WTC11 (cell line): ENCODE measurements at regions not wholly inside any gene's neighbourhood (a gene's known extent, or its start where the extent isn't known, plus 50 kb on each side); places are given as distances from the start of the nearest gene placed in this dataset.

Experiments used
- ATAC-seq: fragments of 200-7000 bp; cut with Tn5 transposase; 2 replicates; pipeline ENCODE4 v1.10.0; 2021; ENCODE audit warnings: mild to moderate bottlenecking, moderate library complexity
- CTCF ChIA-PET: fragments of 300-600 bp; sonication (Branson Sonifier 250); formaldehyde crosslinking; loops from one replicate; lab custom pipeline; 2021; ENCODE audit warnings: antibody characterized with exemption; lab: Charles Lee
- POLR2A ChIA-PET: fragments of 350-600 bp; sonication (Branson Sonifier 250); formaldehyde crosslinking; loops from one replicate; lab custom pipeline; 2021; ENCODE audit warnings: antibody characterized with exemption; lab: Charles Lee
- DNase-seq: peaks from one replicate; pipeline ENCODE4 v3.0.0; 2021; ENCODE audit warnings: low spot score
- H3K27ac Mint-ChIP-seq: 2 replicates; pipeline ENCODE4 v1.8.0; 2021; ENCODE audit warnings: mixed read lengths
- H3K27me3 Mint-ChIP-seq: 2 replicates; pipeline ENCODE4 v1.8.0; 2021; ENCODE audit warnings: low read depth, mild to moderate bottlenecking, moderate library complexity, mixed read lengths
- H3K36me3 Mint-ChIP-seq: 2 replicates; pipeline ENCODE4 v1.8.0; 2021; ENCODE audit warnings: mixed read lengths
- H3K4me1 Mint-ChIP-seq: 2 replicates; pipeline ENCODE4 v1.8.0; 2022; ENCODE audit warnings: mixed read lengths
- H3K4me3 Mint-ChIP-seq: 2 replicates; pipeline ENCODE4 v1.8.0; 2021; ENCODE audit warnings: mild to moderate bottlenecking, moderate library complexity, mixed read lengths
- H3K9me3 Mint-ChIP-seq: 2 replicates; pipeline ENCODE4 v1.8.0; 2021; ENCODE audit warnings: mixed read lengths
- FOXP4 ChIP-seq: sonication (generic); formaldehyde crosslinking; IDR thresholded peaks from 2 replicates; pipeline ENCODE4 v1.8.0; 2022; ENCODE audit warnings: mild to moderate bottlenecking, missing genetic modification reagents
- IRF1 ChIP-seq: sonication (generic); formaldehyde crosslinking; IDR thresholded peaks from 2 replicates; pipeline ENCODE4 v1.8.0; 2023; ENCODE audit warnings: missing genetic modification reagents
- JAZF1 ChIP-seq: fragments of 250-450 bp; sonication (Bioruptor Pico); IDR thresholded peaks from 2 replicates; pipeline ENCODE4 v1.9.0; 2021; ENCODE audit warnings: moderate library complexity, mild to moderate bottlenecking, inconsistent platforms
- MAX ChIP-seq: sonication (generic); formaldehyde crosslinking; IDR thresholded peaks from 2 replicates; pipeline ENCODE4 v1.8.0; 2022; ENCODE audit warnings: mild to moderate bottlenecking, missing genetic modification reagents
- PRDM15 ChIP-seq: sonication (generic); formaldehyde crosslinking; IDR thresholded peaks from 2 replicates; pipeline ENCODE4 v1.8.0; 2022; ENCODE audit warnings: missing genetic modification reagents
- SP1 ChIP-seq: sonication (generic); formaldehyde crosslinking; conservative IDR thresholded peaks from 2 replicates; pipeline ENCODE4 v1.8.1; 2022; ENCODE audit warnings: missing genetic modification reagents
- ZBTB21 ChIP-seq: sonication (generic); formaldehyde crosslinking; IDR thresholded peaks from 2 replicates; pipeline ENCODE4 v1.8.1; 2023; ENCODE audit warnings: mild to moderate bottlenecking, missing genetic modification reagents, borderline replicate concordance
- ZBTB43 ChIP-seq: sonication (generic); formaldehyde crosslinking; IDR thresholded peaks from 2 replicates; pipeline ENCODE4 v1.8.1; 2023; ENCODE audit warnings: mild to moderate bottlenecking, missing genetic modification reagents
- ZNF232 ChIP-seq: sonication (generic); formaldehyde crosslinking; IDR thresholded peaks from 2 replicates; pipeline ENCODE4 v1.8.0; 2022; ENCODE audit warnings: mild to moderate bottlenecking, missing genetic modification reagents
- ZNF317 ChIP-seq: sonication (generic); formaldehyde crosslinking; IDR thresholded peaks from 2 replicates; pipeline ENCODE4 v1.8.1; 2023; ENCODE audit warnings: low read depth, mild to moderate bottlenecking, moderate library complexity, missing genetic modification reagents, borderline replicate concordance

- H3K27me3 Mint-ChIP-seq = peaks cover 5% of the 10 kb centered on the region; the same call in 1 of the 2 replicates
- DNase-seq (no peak), ATAC-seq (no peak)
Observed at GRCh38 chr14:66140213-66140918, 345.8 kb upstream of the CCDC196 start.

More at GRCh38 chr14:66140213-66140918, 345.8 kb upstream of the CCDC196 start:
- Mint-ChIP-seq H3K4me1 (no peaks in the 10 kb centered on the region), H3K27ac (no peak overlapping the region), H3K4me3 (no peak overlapping the region), H3K9me3 (peaks cover 10% of the 10 kb centered on the region), H3K36me3 (no peaks in the 10 kb centered on the region; the same call in 1 of the 2 replicates)
- TF ChIP-seq ZBTB21 (CRISPR knock-in tag) (no peak), JAZF1 (CRISPR knock-in tag) (no peak), MAX (CRISPR knock-in tag) (no peak), ZNF232 (no peak), PRDM15 (CRISPR knock-in tag) (no peak), FOXP4 (CRISPR knock-in tag) (no peak), IRF1 (CRISPR knock-in tag) (no peak), ZBTB43 (CRISPR knock-in tag) (no peak), ZNF317 (CRISPR knock-in tag) (no peak), SP1 (CRISPR knock-in tag) (no peak)
- ChIA-PET CTCF (no interaction called here), POLR2A (no interaction called here)
